Neural crest cell (in vitro differentiated cells): ENCODE measurements at regions not wholly inside any gene's neighbourhood (a gene's known extent, or its start where the extent isn't known, plus 50 kb on each side); places are given as distances from the start of the nearest gene placed in this dataset.

ENCODE experiments used
- DNase-seq: peaks from one replicate; pipeline ENCODE4 v3.0.0; 2021; ENCODE audit warnings: low read depth, mixed read lengths, low spot score
- H3K27ac Mint-ChIP-seq: one replicate; pipeline ENCODE4 v1.8.0; 2021; ENCODE audit warnings: mild to moderate bottlenecking, mixed read lengths; ENCODE audit not compliant: unreplicated experiment
- H3K27me3 Mint-ChIP-seq: 2 replicates; pipeline ENCODE4 v1.8.0; 2021; ENCODE audit warnings: low read depth, mild to moderate bottlenecking, mixed read lengths
- H3K36me3 Mint-ChIP-seq: 2 replicates; pipeline ENCODE4 v1.8.0; 2021; ENCODE audit warnings: low read depth, mild to moderate bottlenecking, mixed read lengths
- H3K4me1 Mint-ChIP-seq: 2 replicates; pipeline ENCODE4 v1.8.0; 2021; ENCODE audit warnings: mixed read lengths
- H3K4me3 Mint-ChIP-seq: one replicate; pipeline ENCODE4 v1.8.0; 2021; ENCODE audit warnings: mild to moderate bottlenecking, mixed read lengths
- H3K9me3 Mint-ChIP-seq: 2 replicates; pipeline ENCODE4 v1.8.0; 2021; ENCODE audit warnings: mixed read lengths
- TF ChIP-seq, protein P1 (sequence below): fragments of 200-600 bp; sonication (generic); conservative IDR thresholded peaks from 2 replicates; pipeline ENCODE4 v1.5.0; 2021; ENCODE audit warnings: antibody characterized with exemption, mild to moderate bottlenecking

DNA sequence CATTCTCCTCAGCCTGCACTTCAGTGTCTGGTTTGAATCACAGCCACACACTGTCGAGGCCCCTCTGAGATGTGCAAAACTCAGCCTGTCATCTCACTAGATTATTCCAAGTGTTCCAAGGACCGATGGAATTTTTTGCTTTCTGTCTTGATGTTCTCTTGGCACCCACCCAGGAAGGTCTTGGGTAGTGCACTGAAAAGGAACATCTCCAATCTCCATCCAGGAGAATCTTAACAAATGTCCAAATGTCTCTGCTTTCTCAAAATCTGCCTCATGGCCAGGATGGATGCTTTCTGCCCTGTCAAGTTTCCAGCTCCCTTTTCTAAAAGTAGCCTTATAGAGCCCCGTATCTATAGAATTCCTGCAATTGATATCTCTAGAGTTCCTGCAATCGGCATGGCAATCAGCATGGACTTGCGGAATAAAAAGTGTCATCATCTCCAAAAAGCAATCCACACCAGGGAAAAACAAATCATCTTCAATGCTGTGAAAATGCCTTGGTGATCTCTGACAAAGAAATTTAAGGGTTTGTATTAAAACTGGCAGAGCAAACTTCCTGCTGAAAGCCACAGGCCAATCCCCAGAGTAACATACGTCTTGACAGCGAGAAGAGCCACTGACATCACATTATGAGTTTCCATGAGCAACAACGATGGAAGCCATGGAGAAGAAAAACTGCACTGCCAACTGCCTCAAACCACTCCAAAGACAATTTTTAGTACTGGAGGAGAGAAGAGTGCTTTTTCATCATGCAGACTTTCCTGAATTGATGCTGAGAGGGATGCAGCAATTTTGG is 215.3 kb upstream of the FAM9B start:
- H3K9me3 Mint-ChIP-seq = peaks cover 15% of the 10 kb centered on the region

DNA sequence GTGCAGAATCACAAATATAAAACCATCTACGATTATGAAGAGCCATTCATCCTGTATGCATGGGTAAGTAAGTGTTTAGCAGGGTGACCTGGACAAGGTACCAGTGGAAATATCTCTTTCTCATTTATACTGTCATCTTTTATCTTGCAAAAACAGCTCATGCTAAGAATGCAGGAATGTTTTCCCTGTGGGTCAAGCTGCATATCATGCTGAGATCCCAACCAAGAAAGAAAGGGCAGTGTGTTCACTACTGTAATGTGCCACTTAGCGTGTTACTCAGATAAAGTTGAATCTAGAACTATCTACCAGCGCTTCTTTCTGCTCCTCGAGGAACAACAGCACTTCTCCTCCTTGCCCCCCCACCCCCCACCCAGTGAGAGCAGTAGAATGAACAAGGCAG is 212.7 kb upstream of the TBL1X start:
- Mint-ChIP-seq H3K36me3 (peaks cover 6% of the 10 kb centered on the region), H3K27ac (no peak overlapping the region), H3K4me3 (no peak overlapping the region), H3K27me3 (no peaks in the 10 kb centered on the region), H3K9me3 (peaks cover 18% of the 10 kb centered on the region), H3K4me1 (no peaks in the 10 kb centered on the region)
- TF ChIP-seq, protein P1, sequence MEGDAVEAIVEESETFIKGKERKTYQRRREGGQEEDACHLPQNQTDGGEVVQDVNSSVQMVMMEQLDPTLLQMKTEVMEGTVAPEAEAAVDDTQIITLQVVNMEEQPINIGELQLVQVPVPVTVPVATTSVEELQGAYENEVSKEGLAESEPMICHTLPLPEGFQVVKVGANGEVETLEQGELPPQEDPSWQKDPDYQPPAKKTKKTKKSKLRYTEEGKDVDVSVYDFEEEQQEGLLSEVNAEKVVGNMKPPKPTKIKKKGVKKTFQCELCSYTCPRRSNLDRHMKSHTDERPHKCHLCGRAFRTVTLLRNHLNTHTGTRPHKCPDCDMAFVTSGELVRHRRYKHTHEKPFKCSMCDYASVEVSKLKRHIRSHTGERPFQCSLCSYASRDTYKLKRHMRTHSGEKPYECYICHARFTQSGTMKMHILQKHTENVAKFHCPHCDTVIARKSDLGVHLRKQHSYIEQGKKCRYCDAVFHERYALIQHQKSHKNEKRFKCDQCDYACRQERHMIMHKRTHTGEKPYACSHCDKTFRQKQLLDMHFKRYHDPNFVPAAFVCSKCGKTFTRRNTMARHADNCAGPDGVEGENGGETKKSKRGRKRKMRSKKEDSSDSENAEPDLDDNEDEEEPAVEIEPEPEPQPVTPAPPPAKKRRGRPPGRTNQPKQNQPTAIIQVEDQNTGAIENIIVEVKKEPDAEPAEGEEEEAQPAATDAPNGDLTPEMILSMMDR = no peak
- no peak for DNase-seq

More for the DNA sequence above, 215.3 kb upstream of the FAM9B start:
- H3K27ac Mint-ChIP-seq = no peak overlapping the region
- no peaks in the 10 kb centered on the region for H3K4me1 Mint-ChIP-seq
- H3K27me3 Mint-ChIP-seq = no peaks in the 10 kb centered on the region
- no peak for DNase-seq
- TF ChIP-seq, protein P1 = no peak
- H3K4me3 Mint-ChIP-seq = no peak overlapping the region
- peaks cover 10% of the 10 kb centered on the region for H3K36me3 Mint-ChIP-seq

DNA sequence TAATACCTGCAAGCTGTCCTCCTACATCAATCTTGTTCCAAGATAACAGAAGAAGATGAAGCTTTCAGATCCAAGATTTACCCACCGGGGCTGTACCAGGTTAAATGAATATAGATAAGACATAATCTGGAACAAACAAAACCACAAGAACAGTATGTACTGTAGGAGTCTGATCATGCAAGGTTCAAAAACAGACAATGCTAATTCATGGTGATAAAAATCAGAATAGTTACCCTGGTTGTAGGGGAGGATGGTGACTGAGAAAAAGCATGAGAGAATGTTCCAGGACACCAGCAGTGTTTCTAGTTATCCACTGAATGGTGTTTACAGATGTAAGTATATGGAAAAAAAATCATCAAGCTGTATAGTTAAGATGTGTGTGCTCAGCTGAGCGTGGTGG is 211.6 kb upstream of the TBL1X start:
- H3K27ac Mint-ChIP-seq = no peak overlapping the region
- H3K9me3 Mint-ChIP-seq = peaks cover 21% of the 10 kb centered on the region
- H3K4me3 Mint-ChIP-seq = no peak overlapping the region

DNA sequence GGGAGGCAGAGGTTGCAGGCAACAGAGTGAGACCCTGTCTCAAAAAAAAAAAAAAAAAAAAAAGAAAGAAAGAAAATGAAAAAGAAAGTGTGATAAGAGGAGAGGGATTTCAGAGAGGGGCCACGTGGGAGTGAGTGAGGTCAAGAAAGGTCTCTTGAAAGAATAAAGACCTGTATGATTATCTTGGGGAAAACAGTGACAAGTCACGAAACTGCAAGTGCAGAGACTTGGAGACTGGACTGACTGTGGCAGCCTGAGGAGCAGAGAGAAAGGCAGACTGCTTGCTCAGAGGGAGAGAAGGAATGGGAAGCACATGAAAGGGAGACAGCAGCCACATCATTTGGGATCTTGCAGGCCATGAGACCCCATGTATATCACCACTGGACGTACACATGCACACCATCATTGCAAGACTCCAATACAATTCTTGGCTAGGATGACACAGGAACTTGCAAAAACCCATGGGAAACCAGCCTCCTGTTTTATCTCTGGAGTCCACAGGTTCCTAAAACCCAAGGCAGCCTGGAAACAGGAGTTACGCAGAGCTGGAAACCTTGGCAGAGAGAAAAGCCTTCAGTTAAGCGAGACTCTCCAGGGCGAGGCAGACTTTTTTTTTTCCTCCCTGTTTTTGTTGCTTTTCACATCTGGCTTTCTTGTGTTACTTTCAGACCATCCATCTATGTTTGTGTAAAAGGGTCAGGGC is 207.0 kb upstream of the TBL1X start:
- no peak overlapping the region for H3K27ac Mint-ChIP-seq
- no peak for DNase-seq
- no peaks in the 10 kb centered on the region for H3K27me3 Mint-ChIP-seq
- no peak overlapping the region for H3K4me3 Mint-ChIP-seq
- H3K36me3 Mint-ChIP-seq = peaks cover 3% of the 10 kb centered on the region
- peaks cover 28% of the 10 kb centered on the region for H3K9me3 Mint-ChIP-seq
- TF ChIP-seq, protein P1 = no peak
- H3K4me1 Mint-ChIP-seq = no peaks in the 10 kb centered on the region

More for the DNA sequence above, 211.6 kb upstream of the TBL1X start:
- Mint-ChIP-seq H3K36me3 (peaks cover 6% of the 10 kb centered on the region), H3K4me1 (no peaks in the 10 kb centered on the region), H3K27me3 (no peaks in the 10 kb centered on the region)
- no peak for DNase-seq
- TF ChIP-seq, protein P1 = no peak

DNA sequence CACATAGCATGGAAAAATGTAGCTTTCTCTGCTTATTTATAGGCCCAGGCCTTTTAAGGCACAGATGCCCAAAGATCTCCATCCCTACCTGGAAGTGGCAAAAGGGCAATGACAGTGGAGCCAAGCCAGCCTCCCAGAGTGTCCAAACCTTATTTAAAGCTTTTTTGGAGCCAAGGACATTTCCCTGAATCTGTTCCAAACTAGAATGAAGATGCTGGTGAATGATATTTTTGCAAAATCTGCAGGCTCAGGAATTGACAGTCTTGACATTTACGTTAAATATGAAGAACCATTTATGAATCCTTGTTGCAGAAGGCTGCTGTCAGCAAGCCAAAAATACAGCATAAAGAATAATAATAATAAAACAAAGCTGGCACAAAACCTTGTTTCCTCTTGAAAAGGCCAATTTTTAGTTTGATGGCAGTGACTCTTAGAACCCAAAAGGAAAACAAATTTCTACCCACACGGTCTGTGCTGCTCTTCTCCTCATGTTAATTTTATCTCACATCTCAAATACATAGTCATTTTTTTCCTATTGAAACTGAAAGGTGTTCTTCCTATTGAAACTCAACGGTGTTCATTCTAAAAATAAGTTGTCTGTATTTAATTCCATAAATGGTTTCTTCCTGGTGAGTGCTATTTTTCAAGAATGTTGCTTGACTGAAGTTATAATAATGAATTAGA is 206.3 kb upstream of the TBL1X start:
- TF ChIP-seq, protein P1 = no peak
- Mint-ChIP-seq H3K4me1 (no peaks in the 10 kb centered on the region), H3K4me3 (no peak overlapping the region), H3K27me3 (no peaks in the 10 kb centered on the region), H3K27ac (no peak overlapping the region), H3K36me3 (peaks cover 3% of the 10 kb centered on the region), H3K9me3 (peaks cover 28% of the 10 kb centered on the region)
- DNase-seq = no peak
